ENCODE measurements at regions not wholly inside any gene's neighbourhood (a gene's known extent, or its start where the extent isn't known, plus 50 kb on each side); places are given as distances from the start of the nearest gene placed in this dataset.
"Not testable (repeated sequence)": the region's sequence is repeated elsewhere in the genome, so short reads cannot be mapped to it uniquely, and the experiment has no call there.

DNA sequence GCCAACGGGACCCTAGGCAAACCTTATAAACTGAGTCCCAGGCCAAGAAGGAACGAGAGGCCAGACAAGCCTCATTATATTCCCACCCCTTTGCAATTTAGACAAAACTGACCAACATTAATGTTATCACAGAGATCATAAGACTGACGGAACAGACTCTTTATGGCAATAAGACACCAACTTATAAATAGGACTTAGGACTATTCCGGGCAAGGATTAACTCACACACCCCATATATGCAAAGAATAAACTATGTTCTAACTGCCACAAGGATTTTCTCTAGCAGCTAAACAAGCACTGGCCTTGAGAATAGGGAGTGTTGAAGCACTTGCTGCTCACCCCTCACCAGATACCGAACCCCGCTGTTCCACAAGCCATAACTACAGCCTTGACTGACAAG lies 91.1 kb upstream of the FCGR1A start:
- H3K23ac ChIP-seq (ENCODE audit: low read length); H3K79me2 ChIP-seq (ENCODE audit: control insufficient read depth, insufficient read depth, low read length, poor library complexity); H3K4me2 ChIP-seq (ENCODE audit: low read length); H3K18ac ChIP-seq (ENCODE audit: low read length); H3K27ac ChIP-seq (ENCODE audit: low read depth, low read length); H3K36me3 ChIP-seq (ENCODE audit: control insufficient read depth in 1 of 2, insufficient read depth in 2 of 2, low read length in 2 of 2); H3K9ac ChIP-seq (ENCODE audit: low read length); H3K14ac ChIP-seq (ENCODE audit: low read length); H2BK120ac ChIP-seq (ENCODE audit: insufficient read depth, low read length, poor library complexity); DNase-seq; H3K4ac ChIP-seq (ENCODE audit: low read depth, low read length); H3K4me3 ChIP-seq (ENCODE audit: low read depth, low read length); H2BK12ac ChIP-seq (ENCODE audit: low read length); H2AFZ ChIP-seq (ENCODE audit: insufficient read depth, low read length, poor library complexity); H4K91ac ChIP-seq (ENCODE audit: low read depth, low read length); H3K9me3 ChIP-seq (ENCODE audit: insufficient read depth, low read depth, low read length); H2AK5ac ChIP-seq (ENCODE audit: low read length); H4K8ac ChIP-seq (ENCODE audit: low read depth, low read length); H4K12ac ChIP-seq (ENCODE audit: low read depth, low read length); H3K79me1 ChIP-seq (ENCODE audit: low read length); H2BK5ac ChIP-seq (ENCODE audit: low read depth, low read length, poor library complexity); H3K4me1 ChIP-seq (ENCODE audit: control insufficient read depth in 1 of 2, insufficient read depth in 2 of 2, low read length in 2 of 2); H3K27me3 ChIP-seq (ENCODE audit: insufficient read depth, low read length): not testable (repeated sequence)
- WGBS (ENCODE audit: extremely low coverage, insufficient coverage, insufficient read length): no CpG with 5 or more reads among the region's 6 CpGs

DNA sequence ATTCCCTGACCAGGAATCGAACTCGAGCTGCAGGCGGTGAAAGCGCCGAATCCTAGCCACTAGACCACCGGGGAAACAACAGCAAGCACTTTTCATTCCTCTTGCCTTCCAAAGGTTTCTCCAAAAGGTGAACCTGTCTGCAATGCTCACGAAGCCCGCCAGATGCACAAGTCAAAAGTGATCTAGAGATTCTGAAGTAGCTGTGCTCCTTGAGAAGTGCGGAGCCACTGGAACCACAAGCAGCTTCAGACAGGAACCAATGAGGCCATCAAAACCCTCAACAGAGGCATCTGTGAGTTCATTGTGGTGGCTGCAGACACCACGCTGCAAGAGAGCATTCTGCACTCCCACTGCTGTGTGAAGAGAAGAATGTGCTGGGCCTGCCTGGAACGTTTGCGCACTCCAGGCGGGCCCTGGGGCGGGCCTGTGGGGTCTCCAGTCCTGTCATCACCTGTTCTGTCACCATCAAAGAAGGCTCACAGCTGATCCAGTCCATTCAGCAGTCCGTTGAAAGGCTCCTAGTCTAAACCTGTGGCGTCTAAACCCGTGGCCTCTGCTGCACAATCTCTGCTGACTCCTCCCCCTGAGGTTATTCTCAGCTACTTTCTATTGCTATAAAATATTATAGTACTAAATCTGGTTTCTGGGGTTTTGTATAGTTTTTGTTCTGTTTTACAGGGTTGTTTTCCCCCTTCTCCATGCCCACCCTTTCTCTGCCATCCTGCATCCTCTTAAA lies 89.5 kb upstream of the FCGR1A start:
- H3K27ac ChIP-seq (ENCODE audit: low read depth, low read length); H2AK5ac ChIP-seq (ENCODE audit: low read length); H3K79me1 ChIP-seq (ENCODE audit: low read length); H3K4ac ChIP-seq (ENCODE audit: low read depth, low read length); H2AFZ ChIP-seq (ENCODE audit: insufficient read depth, low read length, poor library complexity); H3K23ac ChIP-seq (ENCODE audit: low read length); H2BK5ac ChIP-seq (ENCODE audit: low read depth, low read length, poor library complexity); H3K14ac ChIP-seq (ENCODE audit: low read length); H3K9me3 ChIP-seq (ENCODE audit: insufficient read depth, low read depth, low read length); H3K27me3 ChIP-seq (ENCODE audit: insufficient read depth, low read length); H4K91ac ChIP-seq (ENCODE audit: low read depth, low read length); H3K4me1 ChIP-seq (ENCODE audit: control insufficient read depth in 1 of 2, insufficient read depth in 2 of 2, low read length in 2 of 2); H3K4me3 ChIP-seq (ENCODE audit: low read depth, low read length); H3K36me3 ChIP-seq (ENCODE audit: control insufficient read depth in 1 of 2, insufficient read depth in 2 of 2, low read length in 2 of 2); H3K18ac ChIP-seq (ENCODE audit: low read length); H3K9ac ChIP-seq (ENCODE audit: low read length); H4K8ac ChIP-seq (ENCODE audit: low read depth, low read length); H3K79me2 ChIP-seq (ENCODE audit: control insufficient read depth, insufficient read depth, low read length, poor library complexity); H4K12ac ChIP-seq (ENCODE audit: low read depth, low read length); DNase-seq; H2BK12ac ChIP-seq (ENCODE audit: low read length); H2BK120ac ChIP-seq (ENCODE audit: insufficient read depth, low read length, poor library complexity); H3K4me2 ChIP-seq (ENCODE audit: low read length): not testable (repeated sequence)
- WGBS (ENCODE audit: extremely low coverage, insufficient coverage, insufficient read length): no CpG with 5 or more reads among the region's 17 CpGs

DNA sequence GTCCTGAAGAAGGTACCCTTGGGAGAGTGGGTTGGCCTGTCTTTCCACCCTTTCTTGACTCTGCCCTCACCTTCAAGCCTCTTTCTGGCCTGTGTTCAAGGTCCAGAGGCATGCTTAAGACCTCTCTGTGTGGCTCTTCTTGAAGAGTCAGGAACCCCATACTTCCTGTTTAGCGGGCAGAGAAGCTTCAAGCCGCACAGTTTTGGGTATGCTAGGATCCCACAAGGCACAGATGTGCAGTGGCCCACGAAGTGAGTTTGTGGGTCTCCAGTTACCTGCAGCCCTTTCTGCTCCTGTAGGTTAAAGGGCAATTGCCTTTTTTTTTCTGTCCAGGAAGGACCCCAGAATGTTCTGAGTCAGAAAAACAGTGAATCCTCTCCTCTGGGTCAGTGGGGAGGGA lies 87.4 kb upstream of the FCGR1A start:
- not testable (repeated sequence) for H3K4ac ChIP-seq (ENCODE audit: low read depth, low read length); H3K4me1 ChIP-seq (ENCODE audit: control insufficient read depth in 1 of 2, insufficient read depth in 2 of 2, low read length in 2 of 2); H3K9ac ChIP-seq (ENCODE audit: low read length); H4K8ac ChIP-seq (ENCODE audit: low read depth, low read length); H3K79me2 ChIP-seq (ENCODE audit: control insufficient read depth, insufficient read depth, low read length, poor library complexity); H4K91ac ChIP-seq (ENCODE audit: low read depth, low read length); H3K4me2 ChIP-seq (ENCODE audit: low read length); H3K27ac ChIP-seq (ENCODE audit: low read depth, low read length); H2BK5ac ChIP-seq (ENCODE audit: low read depth, low read length, poor library complexity); H2BK12ac ChIP-seq (ENCODE audit: low read length); H3K4me3 ChIP-seq (ENCODE audit: low read depth, low read length); H3K79me1 ChIP-seq (ENCODE audit: low read length); H4K12ac ChIP-seq (ENCODE audit: low read depth, low read length); H2BK120ac ChIP-seq (ENCODE audit: insufficient read depth, low read length, poor library complexity); H3K23ac ChIP-seq (ENCODE audit: low read length); H2AFZ ChIP-seq (ENCODE audit: insufficient read depth, low read length, poor library complexity); H3K9me3 ChIP-seq (ENCODE audit: insufficient read depth, low read depth, low read length); H3K27me3 ChIP-seq (ENCODE audit: insufficient read depth, low read length); H3K36me3 ChIP-seq (ENCODE audit: control insufficient read depth in 1 of 2, insufficient read depth in 2 of 2, low read length in 2 of 2); H2AK5ac ChIP-seq (ENCODE audit: low read length); H3K18ac ChIP-seq (ENCODE audit: low read length); DNase-seq; H3K14ac ChIP-seq (ENCODE audit: low read length)
- WGBS (ENCODE audit: extremely low coverage, insufficient coverage, insufficient read length): no CpG with 5 or more reads among the region's 3 CpGs

DNA sequence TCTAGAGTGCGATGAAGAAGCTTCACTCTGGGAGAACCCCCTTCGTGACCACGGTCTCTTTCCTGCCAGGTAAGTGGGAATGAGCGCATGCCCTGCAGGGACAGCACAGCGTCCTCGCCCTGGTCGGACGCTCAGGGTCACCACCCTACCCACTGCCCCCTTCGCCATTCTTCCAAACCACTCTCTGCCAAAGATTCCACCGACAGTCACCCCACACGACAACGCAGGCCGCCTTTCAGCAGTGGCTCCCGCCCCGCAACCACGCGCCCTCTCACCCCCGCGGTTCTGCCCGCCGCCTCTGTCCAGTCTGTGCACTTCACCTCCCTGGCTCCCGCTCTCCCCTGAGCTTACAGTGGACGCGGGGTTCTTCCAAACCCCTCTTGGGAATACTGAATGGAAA lies 82.3 kb upstream of the FCGR1A start:
- H3K4me2 ChIP-seq (ENCODE audit: low read length); H3K18ac ChIP-seq (ENCODE audit: low read length); H3K36me3 ChIP-seq (ENCODE audit: control insufficient read depth in 1 of 2, insufficient read depth in 2 of 2, low read length in 2 of 2); H3K4ac ChIP-seq (ENCODE audit: low read depth, low read length); H2BK120ac ChIP-seq (ENCODE audit: insufficient read depth, low read length, poor library complexity); H4K91ac ChIP-seq (ENCODE audit: low read depth, low read length); H2BK5ac ChIP-seq (ENCODE audit: low read depth, low read length, poor library complexity); H2AFZ ChIP-seq (ENCODE audit: insufficient read depth, low read length, poor library complexity); DNase-seq; H3K9ac ChIP-seq (ENCODE audit: low read length); H3K4me3 ChIP-seq (ENCODE audit: low read depth, low read length); H3K4me1 ChIP-seq (ENCODE audit: control insufficient read depth in 1 of 2, insufficient read depth in 2 of 2, low read length in 2 of 2); H3K27ac ChIP-seq (ENCODE audit: low read depth, low read length); H4K12ac ChIP-seq (ENCODE audit: low read depth, low read length); H2AK5ac ChIP-seq (ENCODE audit: low read length); H3K23ac ChIP-seq (ENCODE audit: low read length); H3K14ac ChIP-seq (ENCODE audit: low read length); H4K8ac ChIP-seq (ENCODE audit: low read depth, low read length); H3K27me3 ChIP-seq (ENCODE audit: insufficient read depth, low read length); H3K79me1 ChIP-seq (ENCODE audit: low read length); H3K9me3 ChIP-seq (ENCODE audit: insufficient read depth, low read depth, low read length); H3K79me2 ChIP-seq (ENCODE audit: control insufficient read depth, insufficient read depth, low read length, poor library complexity); H2BK12ac ChIP-seq (ENCODE audit: low read length): not testable (repeated sequence)
- no CpG with 5 or more reads among the region's 24 CpGs for WGBS (ENCODE audit: extremely low coverage, insufficient coverage, insufficient read length)
